ENCODE measurements at regions not wholly inside any gene's neighbourhood (a gene's known extent, or its start where the extent isn't known, plus 50 kb on each side); places are given as distances from the start of the nearest gene placed in this dataset.
A peak's percentile ranks its signal among the peaks of the same experiment; 100 is the strongest.

DNA sequence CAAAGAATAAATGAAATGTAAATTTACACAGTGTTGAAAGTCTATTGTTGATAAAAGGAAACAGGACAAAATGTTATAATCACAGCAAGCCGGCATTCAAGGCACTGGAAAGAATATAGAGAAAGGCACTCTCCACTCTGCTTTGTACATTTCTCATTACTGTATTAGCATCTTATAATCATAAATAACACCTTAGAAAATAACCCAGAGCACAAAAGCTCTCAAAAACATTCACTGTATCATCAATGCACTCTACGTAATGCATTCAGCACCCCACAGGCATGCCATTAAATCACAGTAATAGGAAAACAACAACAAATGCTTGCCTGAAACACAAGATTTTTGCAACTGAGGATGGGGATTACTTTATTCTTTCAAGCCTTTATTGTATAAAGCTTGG, 75.3 kb upstream of the TRPC3 start:
- DNase-seq: no peak

DNA sequence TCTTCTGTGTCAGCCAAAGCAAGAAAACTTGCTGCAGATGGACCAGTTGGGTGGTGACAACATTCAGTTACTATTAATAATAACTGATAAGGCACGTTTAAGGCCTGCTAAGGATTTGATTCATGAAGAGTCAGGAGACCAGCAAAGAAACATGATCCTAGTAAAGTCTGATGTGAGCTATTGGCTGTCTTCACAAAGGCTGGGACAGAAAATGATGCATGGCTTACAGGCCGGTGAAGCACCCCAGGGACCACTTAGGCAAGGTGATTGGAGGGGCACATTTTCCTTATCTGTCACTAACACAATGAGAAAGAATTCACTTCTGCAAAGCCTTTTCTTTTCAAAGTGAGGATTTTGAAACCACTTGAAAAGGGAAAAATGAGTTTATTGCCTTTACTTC, 65.4 kb upstream of the TRPC3 start:
- no peak for DNase-seq

DNA sequence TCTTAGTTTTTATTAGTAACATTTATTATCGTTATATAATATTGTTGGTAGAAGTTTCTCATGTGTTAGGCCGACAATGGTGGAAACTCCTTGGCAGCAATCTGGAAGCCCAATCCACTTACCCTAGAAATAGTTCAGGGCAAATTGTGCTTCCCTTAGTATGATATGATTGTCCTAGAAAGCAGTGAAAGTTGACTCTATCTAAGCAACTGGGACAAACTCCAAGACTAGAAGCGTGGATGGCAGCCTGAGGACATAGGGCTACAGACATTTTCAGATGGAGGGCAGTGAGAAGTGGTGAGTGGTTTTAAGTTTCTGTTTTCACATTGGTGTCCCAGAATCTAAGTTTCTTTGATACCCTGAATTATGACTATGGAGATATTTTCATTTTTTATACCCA, 63.3 kb upstream of the TRPC3 start:
- DNase-seq: no peak

DNA sequence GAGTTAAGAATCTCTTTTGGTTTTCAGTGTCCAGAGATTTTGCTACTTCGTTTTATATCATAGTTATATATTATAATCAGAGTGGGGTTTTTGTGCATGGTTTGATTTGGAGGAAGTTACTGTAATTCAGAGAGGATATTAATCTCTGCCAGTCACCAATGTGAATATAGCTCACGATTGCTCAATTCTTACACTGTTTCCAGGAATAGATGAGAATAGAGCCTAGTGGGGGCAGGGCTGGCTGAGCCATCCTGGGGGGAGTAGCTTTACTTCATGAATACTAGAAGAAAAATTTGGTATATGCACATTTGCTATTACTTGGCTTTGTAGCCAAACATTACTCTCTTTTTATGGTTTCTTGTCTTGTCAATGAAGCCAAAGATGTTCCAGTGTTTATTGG, 60.9 kb upstream of the TRPC3 start:
- DNase-seq: no peak

DNA sequence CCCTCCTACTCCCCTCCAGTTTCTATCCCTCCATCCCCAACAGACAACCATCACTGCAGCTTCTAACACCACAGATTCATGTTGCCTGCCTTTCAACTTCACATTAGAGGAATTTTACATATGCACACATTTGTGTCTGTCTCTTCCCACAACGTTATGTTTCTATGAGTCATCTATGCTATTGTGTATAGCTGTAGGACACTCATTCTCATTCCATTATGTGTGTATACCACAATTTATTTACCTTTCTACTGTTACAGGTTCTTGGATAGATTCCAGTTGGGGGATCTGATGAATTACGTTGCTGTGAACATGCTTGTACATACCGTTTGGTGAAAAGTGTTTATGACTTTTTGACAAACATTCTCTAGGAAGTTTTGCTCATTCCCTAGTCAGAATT, 58.8 kb upstream of the TRPC3 start:
- no peak for DNase-seq

DNA sequence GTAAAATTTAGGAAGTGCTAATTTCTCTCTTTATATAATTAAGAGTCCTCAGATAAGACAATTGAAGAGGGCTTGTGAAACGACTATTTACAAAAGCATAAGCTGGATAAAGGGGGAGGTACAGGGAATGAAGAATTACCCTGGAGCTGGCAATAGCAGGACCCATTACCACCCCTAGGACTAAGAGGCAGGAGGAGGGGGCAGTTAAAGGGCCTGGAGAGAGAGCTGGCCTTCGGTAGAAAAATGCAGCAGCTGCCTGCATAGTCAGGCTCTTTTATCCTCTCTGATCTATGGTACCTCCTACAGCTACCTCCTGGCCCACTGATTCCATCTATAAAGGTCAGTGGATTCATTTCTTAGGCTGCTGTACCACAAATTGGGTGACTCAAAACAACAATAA, 57.7 kb upstream of the TRPC3 start:
- DNase-seq: no peak

DNA sequence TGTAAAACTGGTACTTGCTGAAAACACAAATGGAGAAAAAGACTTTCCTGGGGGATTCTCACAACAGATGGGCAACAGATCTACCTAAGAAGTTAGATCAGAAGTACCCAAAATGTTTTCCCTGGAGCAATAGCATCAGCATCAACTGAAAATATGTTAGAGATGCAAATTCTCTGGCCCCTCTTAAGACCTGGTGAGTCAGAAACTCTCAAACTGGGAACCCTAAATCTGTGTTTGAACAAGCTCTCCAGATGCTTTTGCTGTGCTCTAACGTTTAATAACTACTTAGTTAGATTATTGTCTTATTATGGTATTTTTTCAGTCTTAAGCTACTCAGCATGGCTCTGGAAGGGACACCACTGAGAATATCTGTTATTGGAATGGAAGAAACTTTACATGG, 55.2 kb upstream of the TRPC3 start:
- no peak for DNase-seq

DNA sequence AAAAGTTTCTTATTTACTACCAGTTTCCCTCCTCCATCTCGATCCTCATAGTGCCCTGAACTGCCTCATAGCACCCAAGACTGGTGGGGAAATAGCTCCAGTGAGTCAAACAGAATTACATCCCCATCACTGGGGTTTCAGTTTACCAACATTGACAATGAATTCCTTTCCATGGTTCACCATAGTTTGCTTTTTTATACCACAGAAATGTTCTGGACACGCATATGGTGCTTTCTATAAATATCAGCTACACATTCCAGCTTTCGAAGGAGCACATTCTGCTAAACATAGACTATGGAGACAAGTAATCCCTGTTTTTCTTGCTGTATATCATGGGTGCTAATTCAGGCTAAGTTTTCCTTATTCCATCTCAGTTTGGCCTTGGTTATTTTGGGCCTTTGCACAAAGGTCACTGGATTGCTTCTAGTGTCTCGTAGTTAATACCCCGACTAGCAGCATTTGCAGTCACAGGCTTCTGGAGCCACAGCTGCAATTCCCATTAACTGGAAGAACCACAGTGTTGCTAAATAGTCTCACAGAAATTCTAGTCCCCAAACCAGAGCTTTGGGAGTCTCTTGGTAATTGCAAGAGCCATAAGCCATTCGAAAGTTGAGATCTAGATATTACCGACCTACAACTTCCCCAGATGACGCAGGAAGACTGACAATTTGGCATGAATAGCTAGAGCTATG, 53.4 kb upstream of the TRPC3 start:
- no peak for DNase-seq

DNA sequence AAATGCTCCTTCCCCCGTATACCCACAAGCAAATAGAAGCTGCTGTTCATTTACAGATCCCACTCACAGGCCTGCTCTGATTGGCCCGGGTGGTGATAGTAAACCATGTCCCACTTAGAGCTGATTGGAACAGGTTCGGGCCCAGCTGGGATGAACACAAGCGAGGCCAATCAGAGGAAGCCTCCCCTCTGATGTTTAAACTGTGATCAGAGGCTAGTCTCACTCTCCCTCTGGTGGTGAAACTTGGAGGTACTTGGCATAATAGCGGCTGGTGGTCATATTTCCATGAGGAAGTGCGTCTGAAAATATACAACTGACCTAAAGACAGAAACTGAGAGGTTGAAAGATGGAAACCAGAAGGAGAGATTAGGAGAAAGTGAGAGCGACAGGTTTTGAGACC, 51.5 kb upstream of the TRPC3 start:
- DNase-seq: peak; percentile 7

Measured in NCI-H146 (cell line).